DND-41 (cell line): ENCODE measurements at regions not wholly inside any gene's neighbourhood (a gene's known extent, or its start where the extent isn't known, plus 50 kb on each side); places are given as distances from the start of the nearest gene placed in this dataset.

Experiments used
- ATAC-seq: fragments of 200-7000 bp; cut with Tn5 transposase; 3 replicates; pipeline ENCODE4 v1.9.1; 2021; ENCODE audit warnings: low read depth; ENCODE audit not compliant: insufficient read depth
- DNase-seq: peaks from one replicate; pipeline ENCODE4 v3.0.0-alpha.2; 2020
- H2AFZ ChIP-seq: 2 replicates; pipeline ENCODE4 v1.6.0; 2012; ENCODE audit warnings: low read depth, low read length
- H3K27ac ChIP-seq: 2 replicates; pipeline ENCODE4 v1.5.1; 2012; ENCODE audit warnings: low read length, inconsistent platforms
- H3K27me3 ChIP-seq: fragments of 200-600 bp; sonication (generic); 2 replicates; pipeline ENCODE4 v1.6.0; 2012; ENCODE audit warnings: low read length, mild to moderate bottlenecking, inconsistent platforms; ENCODE audit not compliant: insufficient read depth, poor library complexity
- H3K36me3 ChIP-seq: 2 replicates; pipeline ENCODE4 v1.5.1; 2012; ENCODE audit warnings: low read length, inconsistent platforms; ENCODE audit not compliant: insufficient read depth
- H3K4me1 ChIP-seq: 2 replicates; pipeline ENCODE4 v1.5.1; 2012; ENCODE audit warnings: mild to moderate bottlenecking, low read length; ENCODE audit not compliant: insufficient read depth
- H3K4me2 ChIP-seq: 2 replicates; pipeline ENCODE4 v1.6.0; 2012; ENCODE audit warnings: mild to moderate bottlenecking, moderate library complexity, low read length, inconsistent platforms; ENCODE audit not compliant: insufficient read depth
- H3K4me3 ChIP-seq, 2 experiments: fragments of 200-600 bp in 1 of 2; shearing (Covaris generic) in 1 of 2; 2 replicates each; pipeline ENCODE4 v1.5.1; 2012 to 2016; ENCODE audit warnings: inconsistent platforms in 2 of 2, low read length in 2 of 2, mild to moderate bottlenecking in 2 of 2, low read depth in 1 of 2, moderate library complexity in 1 of 2
- H3K79me2 ChIP-seq: 2 replicates; pipeline ENCODE4 v1.6.0; 2012; ENCODE audit warnings: low read length, inconsistent platforms; ENCODE audit not compliant: insufficient read depth
- H3K9ac ChIP-seq: 2 replicates; pipeline ENCODE4 v1.6.0; 2012; ENCODE audit warnings: low read depth, mild to moderate bottlenecking, inconsistent platforms, low read length, moderate library complexity
- H3K9me3 ChIP-seq: 2 replicates; pipeline ENCODE4 v1.5.1; 2012; ENCODE audit warnings: low read length, moderate library complexity, mild to moderate bottlenecking, inconsistent platforms; ENCODE audit not compliant: insufficient read depth, severe bottlenecking
- H4K20me1 ChIP-seq: 2 replicates; pipeline ENCODE4 v1.6.0; 2012; ENCODE audit warnings: low read length; ENCODE audit not compliant: insufficient read depth
- EZH2 ChIP-seq: IDR thresholded peaks from 3 replicates; pipeline ENCODE4 v1.6.1; 2012; ENCODE audit warnings: borderline replicate concordance, low read depth, mild to moderate bottlenecking, moderate library complexity, low read length, inconsistent platforms; ENCODE audit not compliant: severe bottlenecking
- TF ChIP-seq, protein P1 (sequence below): IDR thresholded peaks from 2 replicates; pipeline ENCODE4 v1.5.1; 2012; ENCODE audit warnings: borderline replicate concordance, low read length, moderate library complexity, mild to moderate bottlenecking; ENCODE audit not compliant: poor library complexity, severe bottlenecking; ENCODE audit errors: extremely low read depth

DNA sequence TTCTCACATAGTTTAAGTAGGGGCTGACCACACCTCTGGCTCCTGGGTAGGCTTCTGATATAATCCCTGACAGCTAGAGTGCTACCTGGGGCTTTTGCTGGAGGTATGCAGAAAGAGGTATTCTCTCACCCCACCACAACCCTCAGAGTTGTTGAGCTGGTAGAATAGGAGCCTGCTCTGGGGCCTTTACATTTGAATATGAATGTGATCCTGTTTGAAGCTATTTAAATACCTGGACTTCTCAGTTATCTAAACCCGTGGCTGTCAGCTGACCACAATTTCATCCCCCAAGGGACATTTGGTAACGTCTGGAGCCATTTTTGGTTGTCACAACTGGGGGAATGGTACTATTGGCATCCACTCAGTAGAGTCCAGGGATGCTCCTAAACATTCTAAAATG lies 669.1 kb downstream of the SATB2 start:
- H3K9ac ChIP-seq: no peak overlapping the region
- H4K20me1 ChIP-seq: no peaks in the 10 kb centered on the region
- no peaks in the 10 kb centered on the region for H3K36me3 ChIP-seq
- H3K4me1 ChIP-seq: no peaks in the 10 kb centered on the region
- H3K4me2 ChIP-seq: no peak overlapping the region
- no peaks in the 10 kb centered on the region for H3K9me3 ChIP-seq
- H3K27ac ChIP-seq: no peak overlapping the region
- no peaks in the 10 kb centered on the region for H3K27me3 ChIP-seq
- H2AFZ ChIP-seq: no peak overlapping the region
- DNase-seq (no peak), ATAC-seq (no peak)
- no peaks in the 10 kb centered on the region for H3K79me2 ChIP-seq
- H3K4me3 ChIP-seq: no peak overlapping the region
- TF ChIP-seq, protein P1, sequence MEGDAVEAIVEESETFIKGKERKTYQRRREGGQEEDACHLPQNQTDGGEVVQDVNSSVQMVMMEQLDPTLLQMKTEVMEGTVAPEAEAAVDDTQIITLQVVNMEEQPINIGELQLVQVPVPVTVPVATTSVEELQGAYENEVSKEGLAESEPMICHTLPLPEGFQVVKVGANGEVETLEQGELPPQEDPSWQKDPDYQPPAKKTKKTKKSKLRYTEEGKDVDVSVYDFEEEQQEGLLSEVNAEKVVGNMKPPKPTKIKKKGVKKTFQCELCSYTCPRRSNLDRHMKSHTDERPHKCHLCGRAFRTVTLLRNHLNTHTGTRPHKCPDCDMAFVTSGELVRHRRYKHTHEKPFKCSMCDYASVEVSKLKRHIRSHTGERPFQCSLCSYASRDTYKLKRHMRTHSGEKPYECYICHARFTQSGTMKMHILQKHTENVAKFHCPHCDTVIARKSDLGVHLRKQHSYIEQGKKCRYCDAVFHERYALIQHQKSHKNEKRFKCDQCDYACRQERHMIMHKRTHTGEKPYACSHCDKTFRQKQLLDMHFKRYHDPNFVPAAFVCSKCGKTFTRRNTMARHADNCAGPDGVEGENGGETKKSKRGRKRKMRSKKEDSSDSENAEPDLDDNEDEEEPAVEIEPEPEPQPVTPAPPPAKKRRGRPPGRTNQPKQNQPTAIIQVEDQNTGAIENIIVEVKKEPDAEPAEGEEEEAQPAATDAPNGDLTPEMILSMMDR: no peak
- no peak for TF ChIP-seq EZH2

DNA sequence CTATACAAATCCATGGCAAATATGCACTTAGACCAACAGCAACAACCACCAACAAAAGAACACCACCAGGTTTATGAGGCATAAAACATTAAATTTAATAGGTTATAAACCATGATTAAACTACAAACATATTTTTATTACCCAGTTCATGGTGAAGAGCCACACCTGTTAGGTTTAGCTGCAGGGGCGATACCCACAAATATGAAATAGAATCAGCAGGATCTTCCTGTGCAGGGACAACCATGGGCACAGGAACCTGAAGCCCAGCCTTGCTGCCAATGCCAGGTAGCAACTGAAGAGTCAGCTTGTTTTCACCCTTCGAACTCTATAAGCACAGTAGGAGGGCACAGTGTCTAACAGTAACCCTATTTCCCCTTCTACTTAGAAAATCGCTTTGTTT lies 675.0 kb downstream of the SATB2 start:
- no peak overlapping the region for H3K27ac ChIP-seq
- no peak for ATAC-seq
- H3K9ac ChIP-seq: no peak overlapping the region
- TF ChIP-seq, protein P1: no peak
- no peak for TF ChIP-seq EZH2
- no peaks in the 10 kb centered on the region for H4K20me1 ChIP-seq
- no peaks in the 10 kb centered on the region for H3K79me2 ChIP-seq
- H3K4me3 ChIP-seq: no peak overlapping the region
- no peak for DNase-seq
- H3K4me1 ChIP-seq: no peaks in the 10 kb centered on the region
- no peaks in the 10 kb centered on the region for H3K9me3 ChIP-seq
- H3K4me2 ChIP-seq: no peak overlapping the region
- no peaks in the 10 kb centered on the region for H3K36me3 ChIP-seq
- no peak overlapping the region for H2AFZ ChIP-seq
- no peaks in the 10 kb centered on the region for H3K27me3 ChIP-seq

DNA sequence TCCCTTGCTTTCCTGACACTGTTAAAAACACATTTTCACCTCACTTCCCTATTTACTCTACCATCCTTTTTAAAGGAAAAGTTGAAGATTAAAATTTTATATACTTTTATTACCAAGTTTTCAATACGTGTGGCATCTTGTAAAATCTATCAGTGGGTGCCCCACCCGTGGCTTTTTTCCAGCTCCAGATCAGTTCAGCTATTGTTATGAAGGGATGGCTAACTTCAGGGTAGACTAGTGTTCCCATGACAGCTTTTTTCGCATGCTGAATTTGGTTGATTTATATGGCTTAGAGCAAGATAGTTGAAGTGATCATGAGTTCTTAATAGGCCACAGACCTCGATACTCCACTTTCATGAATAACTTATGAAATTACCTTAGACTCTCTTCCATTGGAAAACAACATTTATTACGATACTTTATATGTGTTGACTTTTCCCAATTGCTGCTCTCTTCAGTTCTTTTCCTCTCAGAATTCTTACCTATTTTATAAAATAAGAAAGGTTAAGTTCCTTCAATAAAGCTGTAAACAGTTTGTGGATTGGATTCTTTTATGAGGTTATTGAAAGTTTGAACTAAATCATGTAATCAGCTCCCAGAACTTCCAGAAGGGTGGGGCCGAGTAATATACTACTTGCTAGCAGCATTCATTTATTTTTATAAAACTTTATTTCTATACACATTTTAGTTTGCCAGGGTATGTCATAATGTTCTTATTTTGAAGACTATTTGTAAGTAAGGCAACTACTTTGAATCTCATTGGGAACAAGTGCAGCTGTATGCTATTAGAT lies 680.9 kb downstream of the SATB2 start:
- no peaks in the 10 kb centered on the region for H4K20me1 ChIP-seq
- H3K9me3 ChIP-seq: no peaks in the 10 kb centered on the region
- H3K27ac ChIP-seq: no peak overlapping the region
- ATAC-seq: no peak
- no peak overlapping the region for H2AFZ ChIP-seq
- no peak overlapping the region for H3K9ac ChIP-seq
- H3K4me1 ChIP-seq: no peaks in the 10 kb centered on the region
- no peaks in the 10 kb centered on the region for H3K27me3 ChIP-seq
- H3K4me2 ChIP-seq: no peak overlapping the region
- no peak overlapping the region for H3K4me3 ChIP-seq
- TF ChIP-seq, protein P1: no peak
- TF ChIP-seq EZH2: no peak
- H3K79me2 ChIP-seq: no peaks in the 10 kb centered on the region
- DNase-seq: no peak
- no peaks in the 10 kb centered on the region for H3K36me3 ChIP-seq

DNA sequence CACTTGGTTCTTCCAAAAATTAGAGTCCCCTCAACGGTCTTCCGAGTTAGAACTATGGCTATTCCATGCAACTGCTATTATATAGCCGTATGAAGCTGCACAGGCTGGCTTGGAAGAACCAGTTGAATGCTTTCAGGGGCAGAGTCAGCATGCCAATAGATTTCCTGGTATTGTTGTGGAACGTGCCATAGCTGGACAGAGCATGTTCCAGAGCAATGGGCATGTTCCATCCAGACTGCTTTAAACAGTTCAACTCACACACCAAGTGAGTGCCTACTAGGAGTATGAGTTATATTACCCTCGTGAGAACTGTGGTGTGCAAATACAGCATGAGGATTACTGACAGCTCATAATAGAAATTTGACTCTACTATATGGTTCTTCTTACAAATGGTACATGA lies 682.0 kb downstream of the SATB2 start:
- Histone ChIP-seq H3K4me2 (no peak overlapping the region), H3K9ac (no peak overlapping the region), H4K20me1 (no peaks in the 10 kb centered on the region), H3K4me1 (no peaks in the 10 kb centered on the region), H3K4me3 (no peak overlapping the region), H3K27ac (no peak overlapping the region), H3K36me3 (no peaks in the 10 kb centered on the region), H3K79me2 (no peaks in the 10 kb centered on the region), H3K9me3 (no peaks in the 10 kb centered on the region), H3K27me3 (no peaks in the 10 kb centered on the region), H2AFZ (no peak overlapping the region)
- TF ChIP-seq, protein P1: no peak
- TF ChIP-seq EZH2: no peak
- ATAC-seq (no peak), DNase-seq (no peak)
